GM19023 (cell line): ENCODE measurements at regions not wholly inside any gene's neighbourhood (a gene's known extent, or its start where the extent isn't known, plus 50 kb on each side); places are given as distances from the start of the nearest gene placed in this dataset.

Experiments
- ATAC-seq: cut with Tn5 transposase; IDR thresholded peaks from one replicate; pipeline ENCODE4 v1.9.1; 2021; ENCODE audit warnings: mild to moderate bottlenecking, moderate library complexity; ENCODE audit not compliant: unreplicated experiment

DNA sequence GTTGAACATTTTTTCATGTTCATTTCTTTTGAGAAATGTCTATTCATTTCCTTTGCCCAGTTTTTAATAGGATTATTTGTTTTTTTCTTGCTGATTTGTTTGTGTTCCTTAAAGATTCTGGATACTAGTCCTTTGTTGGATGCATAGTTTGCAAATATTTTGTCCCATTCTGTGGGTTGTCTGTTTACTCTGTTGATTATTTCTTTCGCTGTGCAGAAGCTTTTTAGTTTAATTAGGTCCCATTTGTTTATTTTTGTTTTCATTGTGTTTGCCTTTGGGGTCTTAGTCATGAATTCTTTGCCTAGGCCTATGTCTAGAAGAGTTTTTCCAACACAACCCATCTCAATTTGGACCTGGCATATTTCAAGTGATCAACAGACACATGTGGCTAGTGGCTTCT lies 116.1 kb upstream of the GALNT2 start:
- ATAC-seq: no peak

DNA sequence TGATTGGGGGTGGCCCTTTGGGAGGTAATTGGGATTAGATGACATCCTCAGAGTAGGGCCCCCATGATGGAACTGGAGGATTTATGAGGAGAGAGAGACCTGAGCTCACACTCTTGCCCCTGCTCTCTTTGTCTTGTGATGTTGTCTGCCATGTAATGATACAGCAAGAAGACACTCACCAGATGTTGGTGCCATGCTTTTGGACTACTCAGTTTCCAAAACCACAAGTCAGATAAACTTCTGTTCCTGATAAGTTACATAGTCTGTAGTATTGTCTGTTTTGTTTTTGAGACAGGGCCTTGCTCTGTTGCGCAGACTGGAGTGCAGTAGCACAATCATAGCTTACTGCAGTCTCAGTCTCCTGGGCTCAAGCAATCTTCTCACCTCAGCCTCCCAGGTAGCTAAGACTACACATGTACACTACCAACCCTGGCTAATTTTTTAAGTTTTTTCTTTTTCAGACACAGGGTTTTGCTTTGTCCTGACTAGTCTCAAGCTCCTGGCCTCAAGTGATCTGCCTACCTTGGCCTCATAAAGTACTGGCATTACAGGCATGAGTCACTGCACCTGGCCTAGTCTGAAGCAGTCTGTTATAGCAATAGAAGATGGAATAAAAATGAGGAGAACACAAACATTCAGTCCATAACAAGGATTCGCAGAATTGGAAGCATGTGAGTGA lies 115.0 kb upstream of the GALNT2 start:
- no peak for ATAC-seq

DNA sequence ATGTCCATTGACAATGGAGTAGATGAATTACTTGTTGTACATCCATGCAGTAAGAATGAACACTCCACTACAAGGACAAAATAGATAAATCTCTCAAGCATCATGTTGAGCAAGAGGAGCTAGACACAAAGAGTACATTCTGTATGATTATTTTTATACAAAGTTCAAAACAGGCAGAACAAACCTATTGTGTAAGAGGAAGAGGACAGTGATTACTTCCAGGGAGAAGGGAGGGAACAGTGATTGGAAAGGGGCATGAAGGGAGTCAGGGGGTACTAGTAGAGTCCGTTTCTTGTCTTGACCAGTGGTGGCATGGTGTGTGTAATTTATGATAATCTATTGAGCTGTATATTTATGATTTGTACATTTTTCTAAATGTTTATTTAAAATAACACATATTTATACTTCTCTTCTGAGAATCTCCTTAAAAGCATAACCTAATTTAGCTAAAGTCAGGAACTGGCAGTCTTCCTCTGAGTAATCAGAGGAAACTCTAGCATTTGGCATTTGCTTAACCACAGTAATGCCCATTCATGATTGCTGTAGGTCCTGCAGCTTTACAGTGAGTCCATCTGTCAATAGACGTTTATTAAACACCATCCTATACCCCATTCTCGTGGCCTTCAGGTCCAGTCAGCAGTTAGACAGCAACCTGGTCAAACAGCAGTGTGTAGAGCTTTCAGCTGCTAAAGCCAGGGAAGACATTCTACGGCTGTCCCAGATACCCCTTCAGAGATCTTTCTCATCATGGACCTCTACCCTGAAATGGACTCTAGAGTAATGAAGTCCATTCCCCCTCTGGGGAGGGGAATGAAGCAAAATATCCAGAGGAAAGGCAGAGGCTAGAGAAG lies 114.1 kb upstream of the GALNT2 start:
- no peak for ATAC-seq

DNA sequence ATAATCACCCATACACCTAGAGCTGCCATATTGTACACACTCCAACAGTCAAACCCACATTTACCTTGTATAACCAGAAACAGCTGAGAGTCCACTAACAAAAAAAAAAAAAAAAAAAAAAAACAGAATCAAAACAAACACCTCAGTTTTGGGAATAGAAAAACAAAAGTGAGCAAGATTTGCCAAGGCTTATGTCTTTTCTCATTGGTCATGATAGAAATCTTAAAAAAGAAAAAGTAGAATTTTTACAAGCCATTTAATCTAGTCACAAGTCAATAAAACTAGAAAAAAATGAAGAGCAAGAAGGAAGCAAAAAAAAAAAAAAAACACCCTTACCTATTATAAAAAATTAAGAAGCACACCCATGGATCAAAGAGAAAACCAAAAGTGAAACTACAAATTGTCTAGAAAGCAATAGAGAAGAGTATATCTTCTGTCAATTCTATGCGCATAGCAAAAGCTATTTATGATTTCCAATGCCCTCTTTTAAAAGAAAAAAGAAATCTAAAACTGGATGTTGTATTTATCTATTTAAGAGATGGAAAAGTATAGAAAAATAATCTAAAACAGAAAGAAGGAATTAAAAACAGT lies 113.2 kb upstream of the GALNT2 start:
- no peak for ATAC-seq

DNA sequence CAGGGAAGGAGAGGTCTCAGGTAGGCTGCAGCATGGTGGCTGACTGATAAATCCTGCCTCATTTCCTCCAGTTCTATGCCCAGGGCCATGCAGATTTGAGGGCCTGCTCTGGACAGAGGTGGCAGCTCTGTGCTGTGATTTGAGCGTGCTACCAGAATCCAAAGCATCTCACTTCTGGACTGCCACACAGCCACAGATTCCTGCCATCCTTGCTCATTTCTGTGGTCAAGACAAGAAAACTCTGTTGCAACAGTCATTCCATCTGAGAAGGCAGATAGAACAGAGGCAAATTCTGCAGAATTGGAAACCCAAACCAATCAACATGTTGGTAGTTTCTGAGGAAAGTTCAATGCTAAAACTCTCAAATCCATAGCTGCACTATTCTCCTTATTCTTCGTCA lies 102.8 kb upstream of the GALNT2 start:
- no peak for ATAC-seq

DNA sequence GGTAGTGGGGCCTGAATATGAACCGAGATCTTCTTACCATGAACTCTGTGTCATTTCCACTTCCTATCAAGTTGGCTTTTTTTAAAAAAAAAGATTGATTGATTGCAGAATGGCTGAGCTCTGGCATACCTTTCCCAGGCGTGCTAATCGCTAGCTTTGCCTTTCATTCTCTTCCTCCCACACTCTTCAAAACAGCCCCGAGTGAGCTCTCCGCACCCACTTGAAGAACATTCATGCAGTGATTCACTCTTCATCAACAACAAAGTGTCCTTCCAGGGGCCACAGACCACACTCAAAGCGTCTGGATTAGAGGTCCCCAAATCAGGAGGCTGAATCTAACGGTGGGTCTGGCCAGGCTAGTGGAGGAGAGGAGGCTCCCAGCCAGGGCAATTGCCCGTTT lies 96.3 kb upstream of the GALNT2 start:
- ATAC-seq: no peak

DNA sequence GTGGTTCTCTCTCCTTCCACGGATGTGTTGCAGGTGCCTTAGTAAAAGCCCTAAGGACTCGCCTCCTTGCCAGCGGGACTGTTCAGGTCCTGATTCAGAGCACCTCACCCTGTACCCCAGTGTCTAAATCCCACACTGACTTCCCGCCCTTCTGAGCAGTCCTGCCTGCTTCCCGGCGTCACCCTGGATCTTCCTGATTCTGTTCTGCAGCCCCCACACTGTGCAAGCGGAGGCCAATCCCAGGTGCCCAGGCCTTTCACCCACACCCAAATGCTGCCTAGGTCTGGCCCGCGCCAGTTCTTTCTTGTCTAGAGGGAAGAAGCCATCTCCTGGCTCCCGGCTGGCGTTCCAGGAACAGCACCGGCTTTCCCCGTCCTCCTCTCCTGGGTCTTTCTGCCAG lies 95.9 kb upstream of the GALNT2 start:
- ATAC-seq: no peak

DNA sequence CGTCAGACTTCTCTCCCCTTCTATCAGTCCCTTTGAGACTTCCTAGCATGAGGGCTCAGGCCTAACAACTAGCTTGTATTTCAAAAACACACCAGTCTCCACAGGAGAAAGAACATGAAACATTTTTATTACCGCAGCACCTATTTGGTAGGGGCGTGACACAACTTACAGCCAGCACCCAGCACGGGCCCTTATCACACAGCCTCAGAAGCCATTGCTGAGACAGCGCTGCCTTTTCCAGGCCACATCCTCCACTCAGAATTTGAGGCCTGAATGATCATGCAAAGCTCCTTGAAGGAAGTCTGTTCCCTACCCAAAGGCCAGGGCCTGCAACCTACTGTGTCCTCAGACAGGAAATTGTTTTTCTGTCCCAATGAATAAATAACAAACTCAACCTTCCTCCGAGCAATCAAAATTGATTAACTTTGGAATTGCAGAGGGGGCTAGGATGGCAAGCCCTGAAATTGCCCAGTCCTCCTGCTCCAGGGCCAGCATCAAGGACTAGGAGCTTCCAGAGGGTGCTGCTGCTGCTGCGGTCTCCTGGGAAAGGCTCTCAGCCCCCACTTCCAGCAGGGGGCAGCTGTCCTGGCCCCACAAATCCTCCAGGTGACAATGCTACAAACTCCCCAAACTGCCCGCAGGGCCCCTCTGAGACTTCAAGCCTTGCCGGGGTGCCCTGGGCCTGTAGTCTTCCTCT lies 94.3 kb upstream of the GALNT2 start:
- ATAC-seq: no peak

DNA sequence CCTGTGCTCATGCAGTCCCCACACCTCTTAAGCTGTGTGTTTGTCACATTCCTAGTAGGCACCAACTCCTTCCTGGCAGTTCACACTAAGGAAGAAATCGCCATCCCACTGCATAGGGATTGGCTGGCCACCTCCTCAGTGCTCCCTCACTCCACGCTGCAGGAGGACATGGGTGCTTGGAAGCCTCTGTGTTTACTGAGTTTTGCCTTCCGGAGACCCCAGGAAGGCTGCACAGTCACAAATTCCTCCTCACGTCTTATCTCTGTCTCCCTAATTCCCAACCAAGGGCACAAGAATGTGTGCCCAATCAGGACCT lies 93.8 kb upstream of the GALNT2 start:
- ATAC-seq: no peak

DNA sequence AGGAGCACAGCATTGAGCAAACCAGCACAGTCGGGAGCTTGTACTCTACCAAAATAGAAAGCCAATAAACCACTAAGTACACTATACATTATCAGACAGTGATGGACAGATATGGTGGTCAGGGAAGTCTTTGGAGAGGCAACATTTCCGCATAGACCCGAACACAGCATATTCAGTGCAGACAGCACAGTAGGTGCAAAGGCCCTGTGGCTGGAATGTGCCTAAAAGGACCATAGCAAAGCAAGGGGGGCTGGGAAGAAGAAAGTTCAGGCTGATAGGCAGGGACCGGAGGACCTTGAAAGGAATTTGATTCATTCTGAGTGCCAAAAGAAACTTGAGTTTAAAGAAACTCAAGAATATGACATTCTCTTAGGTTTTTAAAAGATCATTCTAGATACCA lies 92.0 kb upstream of the GALNT2 start:
- ATAC-seq: no peak

DNA sequence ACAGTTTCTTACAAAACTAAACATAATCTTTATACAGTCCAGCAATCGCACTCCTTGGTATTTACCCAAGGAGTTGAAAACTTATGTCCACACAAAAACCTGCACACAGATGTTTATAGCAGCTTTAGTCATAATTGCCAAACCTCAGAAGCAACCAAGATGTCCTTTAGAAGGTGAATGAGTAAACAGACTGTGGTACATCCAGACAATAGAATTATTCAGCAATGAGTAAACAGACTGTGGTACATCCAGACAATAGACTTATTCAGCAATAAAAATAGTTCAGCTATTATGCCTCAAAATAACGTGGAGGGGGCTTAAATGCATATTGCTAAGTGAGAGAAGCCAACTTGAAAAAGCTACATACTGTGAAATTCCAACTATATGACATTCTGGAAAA lies 87.0 kb upstream of the GALNT2 start:
- ATAC-seq: no peak

DNA sequence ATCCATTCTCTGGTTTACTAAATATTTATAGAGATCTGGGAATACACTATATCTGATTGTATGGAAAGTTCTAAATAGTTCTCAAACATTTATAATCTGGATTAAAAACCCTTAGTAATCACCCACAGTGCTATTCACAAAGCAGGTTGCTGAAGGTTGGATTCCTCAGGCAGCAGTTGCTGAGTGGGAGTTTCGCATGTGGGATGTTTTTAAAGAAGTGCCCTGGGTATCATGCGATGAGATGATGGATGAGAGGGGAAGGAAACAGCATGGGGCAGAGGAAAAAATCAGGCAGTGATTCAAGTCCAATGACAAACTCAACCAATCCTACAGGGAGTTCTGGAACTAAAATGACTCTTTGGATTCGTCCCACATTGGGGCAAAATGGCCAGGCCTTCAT lies 85.3 kb upstream of the GALNT2 start:
- no peak for ATAC-seq

DNA sequence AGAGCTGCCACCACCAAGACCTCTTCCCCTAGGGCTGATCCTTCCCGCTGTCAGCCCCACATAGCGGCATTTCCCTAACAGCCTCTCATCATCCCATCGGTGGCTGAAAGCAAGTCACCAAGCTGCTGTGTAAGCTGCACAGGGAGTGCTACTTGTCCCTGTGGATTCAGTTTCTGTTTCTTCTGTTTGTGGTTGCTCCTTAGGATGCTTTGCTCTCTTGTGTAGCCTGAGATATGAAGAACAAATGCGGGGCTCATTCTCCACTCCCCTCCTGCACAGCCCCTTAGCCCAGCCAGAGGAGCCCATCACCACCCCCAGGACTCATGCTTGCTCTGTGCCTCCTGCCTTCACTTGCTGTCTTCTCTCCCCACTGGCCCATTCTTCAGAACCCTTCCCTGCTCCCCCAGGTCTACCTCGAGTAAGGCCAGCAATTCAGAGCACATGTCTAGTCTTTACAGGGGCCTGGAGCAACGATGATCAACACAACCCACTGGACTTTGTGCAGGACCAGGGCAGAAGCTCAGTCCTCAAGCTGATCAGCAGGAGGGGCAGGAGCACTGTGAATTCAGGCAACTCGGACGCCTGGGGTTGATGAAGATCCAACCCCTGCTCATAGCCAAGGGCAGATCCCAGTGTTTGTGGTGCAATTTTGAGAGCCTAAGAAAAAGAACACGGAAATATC lies 82.6 kb upstream of the GALNT2 start:
- no peak for ATAC-seq

DNA sequence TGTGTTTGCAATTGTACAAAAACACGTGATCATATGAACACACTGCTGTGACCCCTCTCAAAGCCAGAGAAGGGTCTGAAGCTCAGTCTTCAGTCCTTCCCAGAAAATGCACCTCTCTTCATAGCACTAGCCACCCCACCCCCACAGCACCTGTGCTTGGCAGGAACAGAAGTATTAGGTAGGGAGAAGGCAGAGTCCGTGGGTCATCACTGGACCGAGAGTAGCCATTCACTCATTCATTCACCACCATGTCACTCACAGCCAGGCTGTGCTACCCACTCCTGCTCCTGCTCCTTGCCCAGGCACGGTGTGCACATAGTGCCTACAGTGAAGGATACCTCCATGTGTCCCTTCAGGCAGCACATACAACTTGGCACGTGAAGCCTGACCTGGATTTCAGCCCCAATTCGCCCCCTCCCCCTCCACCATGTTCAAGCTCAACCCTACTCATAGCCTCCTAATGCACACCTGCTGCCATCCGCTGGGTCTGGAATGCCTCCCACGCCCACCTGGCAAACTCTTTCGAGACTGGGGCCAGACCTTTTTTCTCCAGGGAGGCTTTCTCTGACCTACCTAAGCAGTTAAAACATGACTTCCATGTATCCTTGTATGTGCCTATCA lies 81.9 kb upstream of the GALNT2 start:
- no peak for ATAC-seq

DNA sequence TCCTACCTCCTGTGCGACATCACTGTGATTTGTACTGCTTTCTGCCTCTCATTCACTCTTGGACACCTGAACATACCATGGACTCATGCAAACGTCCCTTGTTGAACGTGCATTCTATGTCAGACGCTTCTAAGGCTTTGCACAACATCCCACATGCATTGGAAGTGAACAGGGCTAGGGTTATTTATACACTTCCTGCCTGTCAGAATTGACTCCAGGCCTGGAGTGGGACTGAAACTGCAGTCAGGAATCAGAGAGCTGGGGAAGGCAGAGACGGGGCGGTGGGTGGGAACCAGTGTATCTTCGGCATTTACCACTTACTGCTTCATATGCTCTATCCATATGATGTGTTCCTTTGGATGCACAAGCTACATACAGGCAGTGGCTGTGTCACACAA lies 81.4 kb upstream of the GALNT2 start:
- no peak for ATAC-seq

DNA sequence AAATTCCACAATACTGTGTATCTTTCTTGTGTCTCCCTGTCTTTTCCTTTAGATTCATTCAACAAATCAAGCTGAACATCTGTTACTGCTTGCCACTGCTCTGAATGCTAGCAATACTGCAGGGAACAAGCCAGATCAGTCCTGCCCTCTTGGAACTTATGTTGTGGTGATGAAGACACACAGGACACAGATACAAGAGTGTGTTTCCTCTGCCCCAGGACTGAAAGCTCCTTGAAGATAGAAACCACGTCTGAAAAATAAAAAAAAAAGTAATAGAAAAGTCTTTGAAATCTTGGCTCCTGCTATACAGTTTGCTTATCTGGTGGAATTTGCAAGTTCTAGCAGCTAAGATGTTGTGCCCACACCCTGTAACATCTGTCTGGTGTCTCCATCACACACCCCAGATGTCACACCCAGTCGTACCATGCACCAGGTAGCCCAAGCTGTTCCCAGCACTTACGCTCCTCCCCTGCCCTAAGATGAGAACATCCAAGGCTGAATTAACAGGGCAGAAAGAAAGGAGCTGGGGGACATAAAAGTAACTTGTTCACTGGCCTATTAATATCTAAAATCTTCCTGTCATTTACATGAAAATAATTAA lies 80.2 kb upstream of the GALNT2 start:
- ATAC-seq: no peak

DNA sequence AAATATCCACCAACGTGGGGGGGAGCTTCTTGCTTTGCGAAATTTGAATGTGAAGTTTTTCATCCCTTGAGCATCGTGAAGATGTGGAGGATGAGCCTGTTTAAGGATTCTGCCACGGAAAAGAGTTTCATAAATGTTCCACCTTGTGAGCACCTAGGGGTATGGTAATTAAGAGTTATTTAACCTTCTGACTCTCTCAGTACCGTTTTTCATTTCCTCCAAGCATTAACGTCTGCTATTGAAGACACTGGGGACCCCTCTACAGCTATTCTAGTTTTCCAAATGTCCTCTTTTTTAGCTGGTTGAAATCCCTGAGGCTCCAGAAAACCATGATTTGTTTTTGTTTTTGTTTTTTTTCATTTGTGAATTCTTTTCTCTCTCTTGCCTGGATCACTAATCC lies 79.1 kb upstream of the GALNT2 start:
- ATAC-seq: no peak

DNA sequence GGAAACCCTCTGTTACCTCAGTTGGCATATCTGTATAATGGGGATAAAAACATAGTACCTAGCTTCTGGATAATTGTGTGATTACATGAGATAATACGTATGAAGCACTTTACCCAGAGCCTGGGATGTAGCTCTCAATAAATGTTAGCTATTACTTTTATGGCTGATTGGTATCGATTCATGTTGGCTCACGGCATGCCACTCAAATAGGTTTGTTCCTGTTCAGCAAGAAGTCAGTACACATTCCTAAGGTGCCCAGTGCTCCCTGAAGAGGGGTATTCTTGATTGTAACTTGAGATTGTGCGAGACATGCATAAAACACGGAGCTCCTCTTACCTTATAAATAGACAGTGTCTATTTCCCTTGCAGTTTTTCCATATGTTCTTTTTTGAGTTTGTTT lies 78.5 kb upstream of the GALNT2 start:
- ATAC-seq: no peak

DNA sequence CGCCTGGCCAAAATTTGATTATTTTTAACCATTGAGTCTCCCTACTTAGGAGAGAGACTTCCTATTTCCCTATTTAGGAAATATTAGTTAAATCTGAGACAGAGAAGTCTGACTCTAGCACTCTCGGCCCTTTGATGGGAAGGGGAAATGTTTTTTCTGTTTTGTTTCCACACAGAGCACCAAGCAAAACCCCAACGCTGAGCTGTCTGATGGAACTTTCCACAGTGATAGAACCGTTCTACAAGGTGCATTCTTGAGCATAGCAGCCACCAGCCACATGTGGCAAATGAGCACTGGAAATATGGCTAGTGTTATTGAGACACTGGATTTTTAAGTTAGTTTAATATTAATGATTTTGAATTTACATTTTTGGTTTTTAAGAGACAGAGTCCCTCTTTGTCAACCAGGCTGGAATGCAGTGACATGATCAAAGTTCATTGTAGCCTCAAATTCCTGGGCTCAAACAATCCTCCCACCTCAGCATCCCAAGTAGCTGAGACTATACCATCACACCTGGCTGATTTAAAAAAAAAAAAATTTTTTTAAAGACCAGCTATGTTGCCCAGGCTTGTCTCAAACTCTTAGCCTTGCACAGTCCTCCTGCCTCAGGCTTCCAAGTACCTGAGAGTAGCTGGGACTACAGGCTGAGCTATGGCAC lies 77.3 kb upstream of the GALNT2 start:
- ATAC-seq: no peak

DNA sequence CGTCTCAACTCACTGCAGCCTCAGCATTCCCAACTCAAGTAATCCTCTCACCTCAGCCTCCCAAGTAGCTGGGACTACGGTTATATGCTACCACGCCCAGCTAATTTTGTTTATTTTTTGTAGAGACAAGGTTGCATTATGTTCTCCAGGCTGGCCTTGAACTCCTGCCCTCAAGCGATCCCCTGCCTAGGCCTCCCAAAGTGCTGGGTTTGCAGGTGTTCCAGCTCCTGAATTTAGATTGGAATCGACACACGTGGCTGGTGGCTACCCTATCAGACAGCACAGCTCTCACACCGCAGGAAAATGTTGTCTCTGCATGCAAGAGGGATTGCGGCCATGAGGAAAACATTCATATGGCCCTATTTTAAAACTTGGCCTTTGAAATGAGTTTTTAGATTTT lies 76.7 kb upstream of the GALNT2 start:
- no peak for ATAC-seq
